ENCODE measurements at regions not wholly inside any gene's neighbourhood (a gene's known extent, or its start where the extent isn't known, plus 50 kb on each side); places are given as distances from the start of the nearest gene placed in this dataset.

DNA sequence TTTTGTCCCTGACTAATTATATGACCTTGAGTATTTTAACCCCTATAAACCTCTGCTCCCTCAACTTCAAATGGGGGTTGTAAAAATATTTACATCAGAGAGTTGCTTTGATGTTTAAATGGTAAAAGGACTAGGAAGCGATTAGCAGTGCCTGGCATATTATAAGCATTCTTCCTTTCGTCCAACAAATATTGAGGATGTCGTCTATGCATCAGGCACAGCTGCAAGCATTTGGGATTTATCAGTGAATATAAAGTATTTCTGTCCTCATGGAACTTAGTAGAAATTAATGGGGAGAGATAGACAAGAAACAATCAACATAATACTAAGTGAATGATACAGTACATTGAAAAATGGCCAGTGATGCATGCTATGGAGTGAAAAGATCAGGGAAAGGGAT, 115.5 kb upstream of the EDNRA start:
- TF ChIP-seq POLR2A (IDR thresholded peaks at IDR 0.05), result no peak
- TF ChIP-seq, protein P1, sequence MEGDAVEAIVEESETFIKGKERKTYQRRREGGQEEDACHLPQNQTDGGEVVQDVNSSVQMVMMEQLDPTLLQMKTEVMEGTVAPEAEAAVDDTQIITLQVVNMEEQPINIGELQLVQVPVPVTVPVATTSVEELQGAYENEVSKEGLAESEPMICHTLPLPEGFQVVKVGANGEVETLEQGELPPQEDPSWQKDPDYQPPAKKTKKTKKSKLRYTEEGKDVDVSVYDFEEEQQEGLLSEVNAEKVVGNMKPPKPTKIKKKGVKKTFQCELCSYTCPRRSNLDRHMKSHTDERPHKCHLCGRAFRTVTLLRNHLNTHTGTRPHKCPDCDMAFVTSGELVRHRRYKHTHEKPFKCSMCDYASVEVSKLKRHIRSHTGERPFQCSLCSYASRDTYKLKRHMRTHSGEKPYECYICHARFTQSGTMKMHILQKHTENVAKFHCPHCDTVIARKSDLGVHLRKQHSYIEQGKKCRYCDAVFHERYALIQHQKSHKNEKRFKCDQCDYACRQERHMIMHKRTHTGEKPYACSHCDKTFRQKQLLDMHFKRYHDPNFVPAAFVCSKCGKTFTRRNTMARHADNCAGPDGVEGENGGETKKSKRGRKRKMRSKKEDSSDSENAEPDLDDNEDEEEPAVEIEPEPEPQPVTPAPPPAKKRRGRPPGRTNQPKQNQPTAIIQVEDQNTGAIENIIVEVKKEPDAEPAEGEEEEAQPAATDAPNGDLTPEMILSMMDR (IDR thresholded peaks at IDR 0.05), result no peak
